ENCODE measurements at regions not wholly inside any gene's neighbourhood (a gene's known extent, or its start where the extent isn't known, plus 50 kb on each side); places are given as distances from the start of the nearest gene placed in this dataset.

DNA sequence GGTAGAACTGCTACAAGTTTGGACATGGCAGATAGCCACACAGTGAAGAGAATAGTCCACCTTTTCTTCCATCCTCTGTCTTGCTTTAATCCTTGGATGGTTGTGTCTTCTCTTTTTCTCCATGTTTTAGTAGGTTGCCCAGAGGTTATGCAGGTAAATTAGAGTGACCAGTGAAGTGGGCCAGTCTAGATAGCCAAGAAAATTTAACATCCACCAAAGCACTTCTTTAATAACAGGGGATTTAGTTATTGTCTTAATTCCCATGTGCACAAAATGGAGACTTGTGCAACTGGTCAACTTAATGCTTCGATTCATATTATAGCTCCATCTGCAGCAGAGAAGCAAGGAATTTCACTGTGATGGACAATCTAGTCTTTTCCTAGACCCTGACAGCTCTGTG lies 58.8 kb upstream of the RCN1 start:
- no peak for TF ChIP-seq MYC (IDR thresholded peaks at IDR 0.05; ENCODE audit: low read depth, low read length)
- TF ChIP-seq CTCF (IDR thresholded peaks at IDR 0.05; ENCODE audit: low read depth, low read length): no peak
- TF ChIP-seq POLR2A (IDR thresholded peaks at IDR 0.05; ENCODE audit: extremely low read depth, insufficient read length): no peak
- TF ChIP-seq, protein P1, sequence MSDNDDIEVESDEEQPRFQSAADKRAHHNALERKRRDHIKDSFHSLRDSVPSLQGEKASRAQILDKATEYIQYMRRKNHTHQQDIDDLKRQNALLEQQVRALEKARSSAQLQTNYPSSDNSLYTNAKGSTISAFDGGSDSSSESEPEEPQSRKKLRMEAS (IDR thresholded peaks at IDR 0.05; ENCODE audit: low read depth, low read length): no peak
- no peak overlapping the region for H3K4me3 ChIP-seq (ENCODE audit: low read depth, low read length)
- no peak for DNase-seq (ENCODE audit: low read depth)

DNA sequence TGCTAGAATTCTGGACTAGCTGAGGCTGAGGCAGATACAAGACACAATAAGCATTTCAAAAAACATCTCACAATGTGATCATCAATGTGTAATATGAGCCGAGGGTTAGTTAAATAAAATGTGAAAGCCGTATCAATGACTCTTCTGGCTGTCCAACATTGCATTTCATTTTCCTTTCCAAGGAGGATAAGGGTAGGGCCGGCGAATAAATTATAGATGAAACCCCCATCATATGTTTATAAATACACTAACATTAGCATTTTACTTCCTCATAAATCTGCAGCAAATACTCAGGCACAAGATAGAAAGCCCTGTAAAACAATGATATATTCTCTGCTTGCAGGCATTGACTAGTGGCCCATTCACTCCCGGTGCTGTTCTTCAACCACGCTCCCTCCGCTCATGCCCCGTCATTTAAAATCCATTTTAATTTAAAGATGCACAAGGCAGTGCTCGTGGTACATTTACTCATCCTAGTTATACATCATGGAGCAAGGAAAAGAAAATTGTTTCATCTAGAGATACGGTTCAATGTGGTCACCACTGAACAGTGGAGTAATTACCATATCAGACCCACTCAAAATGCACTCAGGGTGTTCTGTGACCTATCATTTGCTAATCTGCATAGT lies 59.9 kb upstream of the RCN1 start:
- no peak for DNase-seq (ENCODE audit: low read depth)
- TF ChIP-seq CTCF (IDR thresholded peaks at IDR 0.05; ENCODE audit: low read depth, low read length): no peak
- TF ChIP-seq, protein P1 (IDR thresholded peaks at IDR 0.05; ENCODE audit: low read depth, low read length): no peak
- H3K4me3 ChIP-seq (ENCODE audit: low read depth, low read length): no peak overlapping the region

DNA sequence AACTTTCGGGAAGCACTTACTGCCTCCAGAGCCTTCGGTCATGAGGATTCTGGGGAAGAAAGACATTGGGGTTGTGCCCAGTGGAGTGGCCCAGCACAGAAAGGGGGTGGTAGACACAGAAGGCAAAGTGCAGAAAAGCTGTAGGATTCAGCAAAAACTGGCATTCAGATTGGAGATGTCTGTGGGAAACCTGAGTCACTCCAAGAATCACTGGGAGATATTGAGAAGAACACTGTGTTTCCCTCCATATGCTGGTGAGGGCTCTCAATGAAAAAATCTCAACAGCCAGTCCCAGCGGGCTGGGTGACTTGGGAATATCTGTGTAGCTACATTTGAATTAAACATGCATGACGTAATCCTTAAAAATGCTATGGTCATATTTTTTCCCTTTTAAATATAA lies 61.2 kb upstream of the RCN1 start:
- no peak for DNase-seq (ENCODE audit: low read depth)
- H3K4me3 ChIP-seq (ENCODE audit: low read depth, low read length): no peak overlapping the region
- TF ChIP-seq, protein P1 (IDR thresholded peaks at IDR 0.05; ENCODE audit: low read depth, low read length): no peak
- no peak for TF ChIP-seq MYC (IDR thresholded peaks at IDR 0.05; ENCODE audit: low read depth, low read length)
- no peak for TF ChIP-seq CTCF (IDR thresholded peaks at IDR 0.05; ENCODE audit: low read depth, low read length)

- no peak for TF ChIP-seq POLR2A (IDR thresholded peaks at IDR 0.05; ENCODE audit: extremely low read depth, insufficient read length)
- no peak for TF ChIP-seq MYC (IDR thresholded peaks at IDR 0.05; ENCODE audit: low read depth, low read length)
- TF ChIP-seq CTCF (IDR thresholded peaks at IDR 0.05; ENCODE audit: low read depth, low read length): no peak
- TF ChIP-seq, protein P1 (IDR thresholded peaks at IDR 0.05; ENCODE audit: low read depth, low read length): no peak
- DNase-seq (ENCODE audit: low read depth): no peak
Measured at GRCh38 chr11:32028201-32028600, 62.7 kb upstream of the RCN1 start.

DNA sequence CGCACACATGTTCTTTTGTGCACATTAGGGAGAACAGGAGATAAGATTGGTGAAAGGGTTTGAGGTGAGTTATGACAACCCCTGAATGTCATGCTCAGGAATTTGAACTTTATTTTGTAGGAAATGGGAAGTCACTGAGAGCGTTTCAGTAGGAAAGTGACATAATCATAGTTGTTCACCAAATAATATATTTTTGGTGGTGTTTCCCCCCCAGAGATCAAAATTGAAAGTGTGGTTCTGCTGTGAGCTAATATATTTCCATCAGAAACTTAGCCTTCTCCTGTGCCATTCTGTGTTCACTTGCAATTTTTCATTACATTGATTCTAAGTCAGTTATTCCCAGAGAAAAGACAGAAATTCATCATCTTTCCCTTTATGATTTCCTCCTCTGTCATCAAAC lies 64.1 kb upstream of the RCN1 start:
- H3K4me3 ChIP-seq (ENCODE audit: low read depth, low read length): no peak overlapping the region
- DNase-seq (ENCODE audit: low read depth): no peak
- TF ChIP-seq MYC (IDR thresholded peaks at IDR 0.05; ENCODE audit: low read depth, low read length) (no peak), POLR2A (IDR thresholded peaks at IDR 0.05; ENCODE audit: extremely low read depth, insufficient read length) (no peak), CTCF (IDR thresholded peaks at IDR 0.05; ENCODE audit: low read depth, low read length) (no peak)

More at GRCh38 chr11:32028201-32028600, 62.7 kb upstream of the RCN1 start:
- H3K4me3 ChIP-seq (ENCODE audit: low read depth, low read length): no peak overlapping the region

DNA sequence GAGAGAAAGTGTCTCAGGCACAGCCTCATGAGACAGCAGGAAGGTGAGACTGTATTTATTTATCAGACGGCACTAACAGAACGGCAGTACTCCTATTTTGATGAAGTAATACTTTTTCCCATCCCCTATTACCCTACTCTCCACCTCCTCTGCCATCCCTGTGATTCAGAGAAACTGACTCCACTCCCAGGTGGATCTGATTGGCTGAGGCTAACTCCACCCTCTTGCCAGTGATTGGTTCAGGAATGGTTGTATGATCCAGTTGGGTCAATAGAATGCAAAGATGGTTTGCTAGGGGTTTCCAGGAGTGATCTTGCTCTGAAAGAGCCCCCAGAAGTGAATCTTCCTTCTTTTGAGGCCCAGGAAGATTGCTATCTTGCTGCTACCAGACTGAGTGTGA lies 65.9 kb upstream of the RCN1 start:
- DNase-seq (ENCODE audit: low read depth): no peak
- no peak overlapping the region for H3K4me3 ChIP-seq (ENCODE audit: low read depth, low read length)
- TF ChIP-seq, protein P1 (IDR thresholded peaks at IDR 0.05; ENCODE audit: low read depth, low read length): no peak
- no peak for TF ChIP-seq MYC (IDR thresholded peaks at IDR 0.05; ENCODE audit: low read depth, low read length)
- TF ChIP-seq CTCF (IDR thresholded peaks at IDR 0.05; ENCODE audit: low read depth, low read length): no peak
- no peak for TF ChIP-seq POLR2A (IDR thresholded peaks at IDR 0.05; ENCODE audit: extremely low read depth, insufficient read length)

All from NB4 (cell line).